ENCODE measurements at regions not wholly inside any gene's neighbourhood (a gene's known extent, or its start where the extent isn't known, plus 50 kb on each side); places are given as distances from the start of the nearest gene placed in this dataset.

GRCh38 chr7:42351316-42351935 is 114.4 kb upstream of the GLI3 start:
- DNase-seq (no peak), ATAC-seq (no peak)

GRCh38 chr7:42350801-42351200 is 113.8 kb upstream of the GLI3 start:
- WGBS, 3 donors, result 32 to 51% (median 37%) methylated on average over 2 of the region's 2 CpGs
- no peak for ATAC-seq
- no peak for TF ChIP-seq CTCF (IDR thresholded peaks at IDR 0.05)
- Histone ChIP-seq H3K4me1 (peaks cover under 1% of the 10 kb centered on the region), H3K27me3 (ENCODE audit: insufficient read depth in 3 of 3, low read length in 2 of 3) (no peaks in the 10 kb centered on the region), H3K36me3 (ENCODE audit: insufficient read depth in 1 of 2, low read depth in 1 of 2) (no peaks in the 10 kb centered on the region), H3K27ac (no peak overlapping the region), H3K9me3 (no peaks in the 10 kb centered on the region), H3K4me3 (no peak overlapping the region)
- DNase-seq, result no peak
- intact Hi-C loops (cut with DNase I), result no loop called here

More at GRCh38 chr7:42351316-42351935, 114.4 kb upstream of the GLI3 start:
- H3K4me1 ChIP-seq, result no peaks in the 10 kb centered on the region
- no peaks in the 10 kb centered on the region for H3K9me3 ChIP-seq
- no peaks in the 10 kb centered on the region for H3K27me3 ChIP-seq (ENCODE audit: insufficient read depth in 3 of 3, low read length in 2 of 3)
- no peak for TF ChIP-seq CTCF (IDR thresholded peaks at IDR 0.05)
- no peaks in the 10 kb centered on the region for H3K36me3 ChIP-seq (ENCODE audit: insufficient read depth in 1 of 2, low read depth in 1 of 2)
- WGBS, 3 donors, result 46 to 54% (median 46%) methylated on average over 5 of the region's 5 CpGs
- H3K27ac ChIP-seq, result no peak overlapping the region
- intact Hi-C loops (cut with DNase I), result no loop called here
- no peak overlapping the region for H3K4me3 ChIP-seq

- no peak overlapping the region for H3K4me3 ChIP-seq
- H3K4me1 ChIP-seq, result peaks cover 5% of the 10 kb centered on the region
- H3K27me3 ChIP-seq (ENCODE audit: insufficient read depth in 3 of 3, low read length in 2 of 3), result no peaks in the 10 kb centered on the region
- H3K36me3 ChIP-seq (ENCODE audit: insufficient read depth in 1 of 2, low read depth in 1 of 2), result no peaks in the 10 kb centered on the region
- no peak for ATAC-seq
- H3K9me3 ChIP-seq, result no peaks in the 10 kb centered on the region
- TF ChIP-seq CTCF (IDR thresholded peaks at IDR 0.05), result no peak
- WGBS, 3 donors, result 52 to 61% (median 56%) methylated on average over 3 of the region's 3 CpGs
- intact Hi-C loops (cut with DNase I), result no loop called here
- DNase-seq, result no peak
- no peak overlapping the region for H3K27ac ChIP-seq
These were observed 111.6 kb upstream of the GLI3 start for GRCh38 chr7:42348631-42349030.

- no peaks in the 10 kb centered on the region for H3K36me3 ChIP-seq (ENCODE audit: insufficient read depth in 1 of 2, low read depth in 1 of 2)
- DNase-seq (no peak), ATAC-seq (no peak)
- H3K27me3 ChIP-seq (ENCODE audit: insufficient read depth in 3 of 3, low read length in 2 of 3), result no peaks in the 10 kb centered on the region
- intact Hi-C loops (cut with DNase I), result no loop called here
- peaks cover 5% of the 10 kb centered on the region for H3K4me1 ChIP-seq
- TF ChIP-seq CTCF (IDR thresholded peaks at IDR 0.05), result no peak
- WGBS, 3 donors, result 86 to 91% (median 88%) methylated on average over 1 of the region's 1 CpG
- H3K4me3 ChIP-seq, result no peak overlapping the region
- H3K27ac ChIP-seq, result no peak overlapping the region
- H3K9me3 ChIP-seq, result no peaks in the 10 kb centered on the region
These were observed 111.1 kb upstream of the GLI3 start for GRCh38 chr7:42348071-42348470.

- WGBS, 3 donors, result 63 to 73% (median 68%) methylated on average over 4 of the region's 4 CpGs
- no peaks in the 10 kb centered on the region for H3K27me3 ChIP-seq (ENCODE audit: insufficient read depth in 3 of 3, low read length in 2 of 3)
- no peaks in the 10 kb centered on the region for H3K9me3 ChIP-seq
- intact Hi-C loops (cut with DNase I), result no loop called here
- no peak overlapping the region for H3K27ac ChIP-seq
- no peak for TF ChIP-seq CTCF (IDR thresholded peaks at IDR 0.05)
- no peak for DNase-seq
- no peak for ATAC-seq
- peaks cover 5% of the 10 kb centered on the region for H3K4me1 ChIP-seq
- H3K4me3 ChIP-seq, result no peak overlapping the region
- H3K36me3 ChIP-seq (ENCODE audit: insufficient read depth in 1 of 2, low read depth in 1 of 2), result no peaks in the 10 kb centered on the region
These were observed 110.6 kb upstream of the GLI3 start for GRCh38 chr7:42347616-42348015.
